Peyer's patch (tissue), 4 donors: ENCODE measurements at regions not wholly inside any gene's neighbourhood (a gene's known extent, or its start where the extent isn't known, plus 50 kb on each side); places are given as distances from the start of the nearest gene placed in this dataset.

Experiments used
- POLR2A ChIP-seq, 2 donors: fragments of 450-650 bp; IDR thresholded peaks; one replicate each; pipeline ENCODE4 v1.5.1; 2017; ENCODE audit warnings: antibody characterized with exemption in 2 of 2, mild to moderate bottlenecking in 2 of 2, moderate library complexity in 2 of 2
- TF ChIP-seq, protein P1 (sequence below), 6 experiments: fragments of 450-650 bp in 4 of 6; fragments of 200-600 bp in 2 of 6; sonication (generic) in 1 of 6; IDR thresholded peaks; one replicate each; pipeline ENCODE4 v1.5.1; 2017 to 2019; ENCODE audit warnings: antibody characterized with exemption in 6 of 6, mild to moderate bottlenecking in 3 of 6, moderate library complexity in 1 of 6

GRCh38 chr17:74094651-74095050, 108.8 kb upstream of the RPL38 start:
- TF ChIP-seq, protein P1, sequence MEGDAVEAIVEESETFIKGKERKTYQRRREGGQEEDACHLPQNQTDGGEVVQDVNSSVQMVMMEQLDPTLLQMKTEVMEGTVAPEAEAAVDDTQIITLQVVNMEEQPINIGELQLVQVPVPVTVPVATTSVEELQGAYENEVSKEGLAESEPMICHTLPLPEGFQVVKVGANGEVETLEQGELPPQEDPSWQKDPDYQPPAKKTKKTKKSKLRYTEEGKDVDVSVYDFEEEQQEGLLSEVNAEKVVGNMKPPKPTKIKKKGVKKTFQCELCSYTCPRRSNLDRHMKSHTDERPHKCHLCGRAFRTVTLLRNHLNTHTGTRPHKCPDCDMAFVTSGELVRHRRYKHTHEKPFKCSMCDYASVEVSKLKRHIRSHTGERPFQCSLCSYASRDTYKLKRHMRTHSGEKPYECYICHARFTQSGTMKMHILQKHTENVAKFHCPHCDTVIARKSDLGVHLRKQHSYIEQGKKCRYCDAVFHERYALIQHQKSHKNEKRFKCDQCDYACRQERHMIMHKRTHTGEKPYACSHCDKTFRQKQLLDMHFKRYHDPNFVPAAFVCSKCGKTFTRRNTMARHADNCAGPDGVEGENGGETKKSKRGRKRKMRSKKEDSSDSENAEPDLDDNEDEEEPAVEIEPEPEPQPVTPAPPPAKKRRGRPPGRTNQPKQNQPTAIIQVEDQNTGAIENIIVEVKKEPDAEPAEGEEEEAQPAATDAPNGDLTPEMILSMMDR (IDR thresholded peaks at IDR 0.05): no peak
- no peak for TF ChIP-seq POLR2A (IDR thresholded peaks at IDR 0.05)
